K562 (cell line): ENCODE measurements at regions not wholly inside any gene's neighbourhood (a gene's known extent, or its start where the extent isn't known, plus 50 kb on each side); places are given as distances from the start of the nearest gene placed in this dataset.

Source experiments
- ATAC-seq: fragments of 200-7000 bp; cut with Tn5 transposase; 3 replicates; pipeline ENCODE4 v1.9.1; 2020; ENCODE audit warnings: moderate library complexity
- BruUV-seq: library from RNA; stranded (reverse); fragments of 400-500 nt; replicated peaks from 2 replicates; lab custom pipeline; 2021; lab: Mats Ljungman, UMichigan
- CTCF ChIA-PET: fragments of 300-600 bp; formaldehyde crosslinking; extraction: SDS; loops from one replicate; lab custom pipeline; 2021; ENCODE audit warnings: low intra/inter-chr PET ratio; lab: Yijun Ruan, JAX
- POLR2A ChIA-PET: fragments of 300-600, 350-650 bp; sonication (Branson Sonifier 250); formaldehyde crosslinking; extraction: SDS; loops from one replicate; lab custom pipeline; 2021; ENCODE audit warnings: antibody characterized with exemption, inconsistent platforms; lab: Yijun Ruan, JAX
- DNase-seq, 4 experiments: peaks; one replicate each; pipeline versions ENCODE4 v3.0.0 to v3.0.0-alpha.2; 2011 to 2018; ENCODE audit warnings: low spot score in 3 of 4, mixed read lengths in 3 of 4; ENCODE audit errors: extremely low read depth in 1 of 4
- FAIRE-seq: peaks from 2 replicates; lab custom pipeline; 2011; peaks lifted over from hg19 to GRCh38; lab: Jason Lieb, UNC
- H2AFZ ChIP-seq: 2 replicates; pipeline ENCODE4 v1.6.0; 2011; ENCODE audit warnings: low read depth, low read length, control low read depth, inconsistent platforms
- H3K27ac ChIP-seq: fragments of 200-600 bp; 3 replicates; pipeline ENCODE4 v1.8.0; 2011; ENCODE audit warnings: low read depth, mild to moderate bottlenecking, control low read depth, inconsistent platforms, low read length, moderate library complexity, mixed read lengths; ENCODE audit errors: extremely low read depth
- H3K27me3 ChIP-seq, 2 experiments: fragments of 300-600 bp in 1 of 2; 2 replicates in 1 of 2; 3 replicates in 1 of 2; pipeline versions ENCODE4 v1.6.0 to v1.8.0; 2011; ENCODE audit warnings: inconsistent platforms in 2 of 2, low read length in 2 of 2, mild to moderate bottlenecking in 1 of 2, mixed read lengths in 1 of 2, moderate library complexity in 1 of 2; ENCODE audit not compliant: control insufficient read depth in 2 of 2, insufficient read depth in 2 of 2
- H3K36me3 ChIP-seq: fragments of 300-600 bp; 3 replicates; pipeline ENCODE4 v1.8.0; 2011; ENCODE audit warnings: mild to moderate bottlenecking, low read length, inconsistent platforms; ENCODE audit not compliant: control insufficient read depth, insufficient read depth
- H3K4me1 ChIP-seq, 2 experiments: fragments of 200-600 bp in 1 of 2; replicated peaks in 1 of 2; 2 replicates in 1 of 2; 3 replicates in 1 of 2; pipeline versions ENCODE4 v1.5.1 to v1.8.0; 2011; ENCODE audit warnings: inconsistent platforms in 2 of 2, low read length in 2 of 2, mild to moderate bottlenecking in 1 of 2, mixed read lengths in 1 of 2, moderate library complexity in 1 of 2; ENCODE audit not compliant: control insufficient read depth in 2 of 2, insufficient read depth in 2 of 2
- H3K4me2 ChIP-seq: 2 replicates; pipeline ENCODE4 v1.6.1; 2011; ENCODE audit warnings: low read length, control low read depth, inconsistent platforms, mixed read lengths; ENCODE audit not compliant: insufficient read depth
- H3K4me3 ChIP-seq: fragments of 200-600 bp; sonication (generic), shearing (Covaris generic); 2 replicates; pipeline ENCODE4 v1.5.1; 2016; ENCODE audit warnings: control low read depth, inconsistent platforms
- H3K79me2 ChIP-seq: fragments of 200-600 bp; 3 replicates; pipeline ENCODE4 v1.8.0; 2011; ENCODE audit warnings: low read length, inconsistent platforms; ENCODE audit not compliant: control insufficient read depth, insufficient read depth
- H3K9ac ChIP-seq, 2 experiments: 2 replicates each; pipeline versions ENCODE4 v1.6.0 to v1.6.1; 2011; ENCODE audit warnings: low read depth in 2 of 2, low read length in 2 of 2, control low read depth in 1 of 2, inconsistent platforms in 1 of 2, mild to moderate bottlenecking in 1 of 2, mixed read lengths in 1 of 2; ENCODE audit not compliant: insufficient read depth in 1 of 2
- H3K9me1 ChIP-seq: one replicate; pipeline ENCODE4 v1.6.0; 2011; ENCODE audit warnings: inconsistent platforms, mild to moderate bottlenecking, low read length, moderate library complexity; ENCODE audit not compliant: control insufficient read depth, insufficient read depth
- H3K9me3 ChIP-seq: replicated peaks from 2 replicates; pipeline ENCODE4 v1.5.1; 2011; ENCODE audit warnings: low read depth, low read length, inconsistent platforms; ENCODE audit not compliant: control insufficient read depth, insufficient read depth
- H4K20me1 ChIP-seq: replicated peaks from 2 replicates; pipeline ENCODE4 v1.6.1; 2011; ENCODE audit warnings: low read length, inconsistent platforms, mixed read lengths; ENCODE audit not compliant: control insufficient read depth, insufficient read depth
- CEBPB ChIP-seq: fragments of 450-650 bp; IDR thresholded peaks from 2 replicates; pipeline ENCODE4 v1.6.1; 2016; ENCODE audit warnings: missing genetic modification characterization, missing compliant biosample characterization
- EWSR1 ChIP-seq: fragments of 450-650 bp; IDR thresholded peaks from 2 replicates; pipeline ENCODE4 v1.6.1; 2018; ENCODE audit warnings: borderline replicate concordance, mild to moderate bottlenecking, low read depth, moderate library complexity; ENCODE audit not compliant: partially characterized antibody
- HDAC6 ChIP-seq: IDR thresholded peaks from 2 replicates; pipeline ENCODE4 v1.6.1; 2012; ENCODE audit warnings: low read depth, mild to moderate bottlenecking, control low read depth, inconsistent platforms, low read length, moderate library complexity
- WGBS: fragments of 100-300 bp; shearing (Covaris generic); methylation state at CpG from one replicate; pipeline ENCODE4 v1.1.6; 2016; ENCODE audit warnings: low coverage, mixed read lengths; ENCODE audit not compliant: insufficient coverage; ENCODE audit errors: missing lambda C conversion rate; 5-methylcytosine and 5-hydroxymethylcytosine counted together
- in situ Hi-C: fragments of 300-500 bp; cut with MboI; formaldehyde crosslinking; loops from 4 replicates; pipeline ENCODE4 v1.15.0; 2018; ENCODE audit warnings: inconsistent platforms, mixed read lengths
- intact Hi-C: fragments of 100-400 bp; cut with micrococcal nuclease; formaldehyde crosslinking; loops from 2 replicates; pipeline ENCODE4 v1.14.2; 2022
- TF ChIP-seq, protein P1 (sequence below): fragments of 150-350 bp; conservative IDR thresholded peaks from 2 replicates; pipeline ENCODE4 v1.6.1; 2014; ENCODE audit warnings: low read length
- TF ChIP-seq, protein P2 (sequence below): sonication (generic); formaldehyde crosslinking; IDR thresholded peaks from 2 replicates; pipeline ENCODE4 v1.8.0; 2022; ENCODE audit warnings: mild to moderate bottlenecking, missing genetic modification reagents

DNA sequence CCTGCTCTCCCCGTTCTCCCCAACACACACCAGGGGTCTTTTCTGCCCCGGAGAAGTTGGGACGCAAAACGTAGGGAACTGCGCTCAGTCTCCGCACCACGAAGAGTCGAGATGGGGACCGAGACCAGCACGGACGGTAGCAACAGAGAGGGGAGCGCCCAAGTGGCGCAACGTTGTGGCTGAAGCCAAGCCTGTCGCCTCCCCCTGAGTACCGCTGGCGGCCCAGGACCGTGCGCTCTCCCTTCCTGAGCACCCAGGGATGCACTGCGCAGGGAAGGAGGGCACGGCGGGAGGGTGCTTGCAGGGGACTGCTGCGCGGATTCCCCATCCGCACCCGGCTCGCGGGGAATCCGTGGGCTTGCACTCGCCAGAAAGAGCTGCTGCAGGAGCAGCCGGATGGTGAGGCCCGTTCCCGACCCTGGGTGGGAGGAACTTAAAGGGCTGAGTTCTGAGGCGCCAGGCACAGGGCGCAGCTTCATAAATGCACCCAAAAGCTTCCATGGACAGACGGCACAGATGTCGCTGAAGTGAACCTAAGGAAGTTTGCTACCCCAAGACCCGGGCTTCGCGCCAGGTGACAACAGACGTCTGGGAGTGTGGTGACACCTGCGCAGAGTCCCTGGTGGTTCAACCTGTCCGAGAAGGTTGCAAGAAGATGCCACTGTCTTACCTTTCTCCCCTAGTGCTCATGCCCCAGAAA lies 178.7 kb downstream of the TBXT start:
- Histone ChIP-seq H2AFZ (no peak overlapping the region), H3K9me3 (no peaks in the 10 kb centered on the region), H3K4me2 (no peak overlapping the region), H3K4me3 (no peak overlapping the region), H3K79me2 (no peaks in the 10 kb centered on the region), H3K4me1 (no peaks in the 10 kb centered on the region), H3K36me3 (no peaks in the 10 kb centered on the region), H3K27me3 (peaks cover 4 to 12% of the 10 kb centered on the region in 2 experiments; a peak in 3 of 5 replicates), H3K9ac (no peak overlapping the region), H3K27ac (no peak overlapping the region), H3K9me1 (no peaks in the 10 kb centered on the region), H4K20me1 (no peaks in the 10 kb centered on the region; the same call in 1 of the 2 replicates)
- FAIRE-seq (no peak), DNase-seq (no peak), ATAC-seq (no peak)
- WGBS, result 0% methylated on average over 28 of the region's 43 CpGs
- POLR2A ChIA-PET, result interaction anchor here (0.6 kb wide), 1 partner anchor 34 kb away, joined by 3 read pairs; no protein-coding TSS in a partner anchor
- TF ChIP-seq HDAC6 (peak; percentile 59; the same call in 1 of the 2 replicates), CEBPB (tag) (no peak)
- BruUV-seq, result no TSS peak
- intact Hi-C loops, result no loop called here
- in situ Hi-C loops, result no loop called here
- CTCF ChIA-PET, result no interaction called here

- Histone ChIP-seq H3K27ac (no peak overlapping the region), H3K9ac (no peak overlapping the region), H3K36me3 (no peaks in the 10 kb centered on the region), H3K4me2 (no peak overlapping the region), H3K79me2 (no peaks in the 10 kb centered on the region), H3K9me3 (no peaks in the 10 kb centered on the region), H3K9me1 (no peaks in the 10 kb centered on the region), H4K20me1 (peaks cover under 1% of the 10 kb centered on the region), H3K27me3 (peaks cover 4 to 12% of the 10 kb centered on the region in 2 experiments; a peak in 3 of 5 replicates), H3K4me3 (no peak overlapping the region), H2AFZ (no peak overlapping the region), H3K4me1 (no peaks in the 10 kb centered on the region)
- ChIA-PET POLR2A (interaction anchor here (0.6 kb wide), 1 partner anchor 35 kb away, joined by 3 read pairs; no protein-coding TSS in a partner anchor), CTCF (no interaction called here)
- FAIRE-seq (no peak), ATAC-seq (no peak; the same call in 2 of the 3 replicates), DNase-seq (no peak)
- BruUV-seq, result no TSS peak
- in situ Hi-C loops, result no loop called here
- TF ChIP-seq EWSR1, result no peak
- TF ChIP-seq, protein P1, sequence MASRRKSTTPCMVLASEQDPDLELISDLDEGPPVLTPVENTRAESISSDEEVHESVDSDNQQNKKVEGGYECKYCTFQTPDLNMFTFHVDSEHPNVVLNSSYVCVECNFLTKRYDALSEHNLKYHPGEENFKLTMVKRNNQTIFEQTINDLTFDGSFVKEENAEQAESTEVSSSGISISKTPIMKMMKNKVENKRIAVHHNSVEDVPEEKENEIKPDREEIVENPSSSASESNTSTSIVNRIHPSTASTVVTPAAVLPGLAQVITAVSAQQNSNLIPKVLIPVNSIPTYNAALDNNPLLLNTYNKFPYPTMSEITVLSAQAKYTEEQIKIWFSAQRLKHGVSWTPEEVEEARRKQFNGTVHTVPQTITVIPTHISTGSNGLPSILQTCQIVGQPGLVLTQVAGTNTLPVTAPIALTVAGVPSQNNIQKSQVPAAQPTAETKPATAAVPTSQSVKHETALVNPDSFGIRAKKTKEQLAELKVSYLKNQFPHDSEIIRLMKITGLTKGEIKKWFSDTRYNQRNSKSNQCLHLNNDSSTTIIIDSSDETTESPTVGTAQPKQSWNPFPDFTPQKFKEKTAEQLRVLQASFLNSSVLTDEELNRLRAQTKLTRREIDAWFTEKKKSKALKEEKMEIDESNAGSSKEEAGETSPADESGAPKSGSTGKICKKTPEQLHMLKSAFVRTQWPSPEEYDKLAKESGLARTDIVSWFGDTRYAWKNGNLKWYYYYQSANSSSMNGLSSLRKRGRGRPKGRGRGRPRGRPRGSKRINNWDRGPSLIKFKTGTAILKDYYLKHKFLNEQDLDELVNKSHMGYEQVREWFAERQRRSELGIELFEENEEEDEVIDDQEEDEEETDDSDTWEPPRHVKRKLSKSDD, result no peak
- TF ChIP-seq, protein P2, sequence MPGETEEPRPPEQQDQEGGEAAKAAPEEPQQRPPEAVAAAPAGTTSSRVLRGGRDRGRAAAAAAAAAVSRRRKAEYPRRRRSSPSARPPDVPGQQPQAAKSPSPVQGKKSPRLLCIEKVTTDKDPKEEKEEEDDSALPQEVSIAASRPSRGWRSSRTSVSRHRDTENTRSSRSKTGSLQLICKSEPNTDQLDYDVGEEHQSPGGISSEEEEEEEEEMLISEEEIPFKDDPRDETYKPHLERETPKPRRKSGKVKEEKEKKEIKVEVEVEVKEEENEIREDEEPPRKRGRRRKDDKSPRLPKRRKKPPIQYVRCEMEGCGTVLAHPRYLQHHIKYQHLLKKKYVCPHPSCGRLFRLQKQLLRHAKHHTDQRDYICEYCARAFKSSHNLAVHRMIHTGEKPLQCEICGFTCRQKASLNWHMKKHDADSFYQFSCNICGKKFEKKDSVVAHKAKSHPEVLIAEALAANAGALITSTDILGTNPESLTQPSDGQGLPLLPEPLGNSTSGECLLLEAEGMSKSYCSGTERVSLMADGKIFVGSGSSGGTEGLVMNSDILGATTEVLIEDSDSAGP (CRISPR knock-in tag), result no peak
- 2% methylated on average over 18 of the region's 29 CpGs for WGBS
- intact Hi-C loops, result no loop called here
These were observed 179.3 kb downstream of the TBXT start for GRCh38 chr6:165988302-165988756.
